GM21423 (cell line): ENCODE measurements at regions not wholly inside any gene's neighbourhood (a gene's known extent, or its start where the extent isn't known, plus 50 kb on each side); places are given as distances from the start of the nearest gene placed in this dataset.

Experiments
- ATAC-seq: cut with Tn5 transposase; IDR thresholded peaks from one replicate; pipeline ENCODE4 v1.9.1; 2021; ENCODE audit warnings: mild to moderate bottlenecking, moderate library complexity; ENCODE audit not compliant: unreplicated experiment

DNA sequence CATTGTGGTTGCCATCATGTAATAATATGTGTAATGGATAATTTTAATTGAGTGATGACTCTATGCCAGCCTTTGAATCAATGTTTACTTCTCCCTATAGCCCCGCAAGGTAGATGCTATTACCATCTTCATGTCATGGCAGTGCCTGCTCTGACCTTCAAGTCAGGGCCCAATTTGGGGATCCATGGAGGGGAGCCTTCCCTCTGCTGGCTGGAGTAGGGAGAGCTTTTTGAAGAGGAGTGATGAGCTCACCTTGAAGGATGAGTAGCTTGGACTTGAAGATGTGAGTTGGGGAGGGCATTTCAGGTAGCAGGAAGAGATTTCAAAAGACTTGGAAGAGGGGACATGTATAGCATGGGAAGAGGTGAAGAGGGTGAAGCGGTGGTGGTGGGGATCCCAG, 189.2 kb downstream of the FOXD2 start:
- ATAC-seq, result no peak

DNA sequence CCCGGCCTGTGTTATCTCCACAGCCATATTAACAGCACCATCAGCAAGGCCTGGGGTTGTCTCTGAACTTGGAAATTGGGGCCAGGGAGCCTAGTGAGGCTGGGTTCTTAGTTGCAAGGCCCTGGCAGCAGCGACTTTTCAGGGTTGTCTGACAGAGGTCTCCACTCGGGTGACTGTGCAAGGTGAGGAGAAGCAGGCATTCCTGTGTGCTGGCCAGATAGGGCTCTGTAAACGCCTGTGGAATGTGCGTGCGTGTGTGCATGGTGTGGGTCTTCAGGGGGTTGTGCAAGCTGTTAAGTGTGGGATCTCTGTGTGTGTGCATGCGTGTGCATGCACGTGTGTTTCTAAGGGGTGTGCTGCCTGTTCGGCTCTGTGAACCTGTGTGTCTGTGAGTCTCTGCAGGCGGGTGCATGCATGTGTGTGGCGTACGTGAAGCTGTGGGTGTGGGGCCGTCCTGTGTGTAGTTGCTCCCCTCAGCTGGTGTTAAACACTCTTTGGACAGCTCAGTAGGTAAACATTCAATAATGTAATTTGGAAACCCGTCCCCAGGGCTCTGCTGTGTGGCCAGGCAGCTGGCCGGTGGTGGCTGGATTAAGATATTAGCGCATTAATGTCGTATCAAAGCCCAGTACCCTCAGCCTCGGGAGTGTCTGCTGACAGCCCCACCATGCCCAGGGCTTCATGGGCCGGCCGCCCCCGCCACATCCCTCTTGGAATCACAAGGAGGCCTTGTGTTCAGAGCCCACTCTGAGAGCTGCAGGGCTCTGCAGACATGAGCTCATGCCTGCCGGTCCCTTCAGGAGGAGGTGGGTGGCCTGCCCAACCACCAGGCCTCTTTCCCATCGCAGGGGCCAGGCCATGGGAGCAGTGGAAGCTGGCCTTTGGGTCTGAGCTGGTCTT, 189.9 kb downstream of the FOXD2 start:
- ATAC-seq, result no peak

DNA sequence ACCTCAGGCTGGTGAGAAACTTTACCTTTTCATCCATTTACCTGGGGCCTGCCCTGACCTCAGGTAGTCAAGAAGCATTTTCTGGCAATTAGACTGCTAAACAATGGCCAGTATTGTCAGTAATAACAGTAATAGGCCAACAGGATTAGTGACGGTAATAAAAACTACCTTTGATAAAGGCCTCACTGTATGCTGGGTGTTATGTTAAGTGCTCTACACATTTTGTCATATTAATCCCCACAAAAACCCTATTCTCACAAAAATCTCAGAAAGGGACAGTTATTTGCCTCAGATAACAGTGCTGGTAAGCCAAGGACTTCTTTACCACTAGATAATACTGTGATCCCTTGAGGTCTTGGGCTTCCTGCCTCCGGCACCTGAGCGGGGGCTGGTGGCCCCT, 191.4 kb downstream of the FOXD2 start:
- no peak for ATAC-seq

DNA sequence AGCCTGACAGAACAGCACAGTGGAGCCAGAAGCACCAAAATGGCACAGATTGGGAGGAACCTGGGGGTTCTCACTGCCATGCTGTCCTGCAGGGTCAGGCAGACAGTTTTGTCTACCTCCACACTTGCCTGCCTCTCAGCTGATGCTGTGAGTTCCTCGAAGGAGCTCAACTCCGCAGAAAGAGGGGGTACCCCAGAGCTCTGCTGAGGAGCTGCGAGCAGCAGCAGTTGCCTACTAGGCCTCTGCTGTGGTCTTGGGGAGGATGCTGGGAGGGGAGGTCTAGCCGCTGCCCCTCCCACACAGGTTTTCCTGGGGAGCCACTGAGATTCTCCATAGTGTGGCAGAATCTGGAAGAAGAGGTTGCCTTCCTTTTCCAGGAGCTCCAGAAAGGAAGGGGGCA, 192.5 kb downstream of the FOXD2 start:
- no peak for ATAC-seq

DNA sequence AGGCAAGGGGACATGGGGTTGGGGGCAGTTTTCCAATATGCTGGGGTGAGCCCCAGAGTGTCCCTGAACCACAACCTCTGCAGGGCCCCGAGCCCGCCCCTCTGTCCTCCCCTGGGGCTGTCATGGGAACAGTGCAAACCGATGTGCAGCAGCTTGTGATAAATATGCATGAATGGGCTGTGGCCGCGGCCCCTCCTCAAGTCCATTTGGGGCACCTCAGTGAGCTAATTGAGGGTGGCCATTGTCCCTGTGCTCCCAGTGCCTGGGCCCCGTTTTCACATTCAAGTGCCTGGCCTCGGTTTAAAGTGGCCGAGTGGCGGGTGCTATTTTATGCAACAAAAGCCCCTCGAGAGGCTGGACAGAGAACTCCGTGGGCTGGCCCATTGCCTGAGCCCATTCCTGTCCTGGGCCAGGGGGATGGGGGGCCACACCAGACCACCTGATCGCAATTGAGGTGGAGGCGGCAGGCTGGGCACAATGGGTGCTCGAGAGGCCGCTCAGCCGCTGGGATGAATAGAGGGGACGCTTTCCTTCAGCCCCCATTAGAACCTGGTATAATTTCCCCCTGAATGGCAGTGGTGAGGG, 193.7 kb downstream of the FOXD2 start:
- no peak for ATAC-seq

DNA sequence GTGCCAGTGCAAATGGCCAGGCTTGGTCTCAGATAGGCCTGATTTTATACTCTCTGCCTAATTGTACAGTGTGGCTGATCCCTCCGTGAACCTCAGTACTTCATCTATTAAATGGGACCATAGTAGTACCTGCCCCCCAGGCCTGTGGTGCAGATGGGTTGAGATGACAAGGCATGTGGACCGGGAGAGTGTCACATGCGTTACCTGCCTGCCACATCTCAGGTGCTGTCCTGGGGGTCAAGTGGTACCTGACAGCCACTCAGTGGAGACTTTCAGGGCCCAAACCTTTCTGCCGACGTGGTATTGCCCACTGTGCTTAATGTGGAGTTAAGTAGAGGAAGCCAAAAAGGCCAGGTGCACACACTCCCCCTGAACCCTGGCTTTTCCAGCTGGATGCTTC, 197.3 kb downstream of the FOXD2 start:
- ATAC-seq, result no peak

DNA sequence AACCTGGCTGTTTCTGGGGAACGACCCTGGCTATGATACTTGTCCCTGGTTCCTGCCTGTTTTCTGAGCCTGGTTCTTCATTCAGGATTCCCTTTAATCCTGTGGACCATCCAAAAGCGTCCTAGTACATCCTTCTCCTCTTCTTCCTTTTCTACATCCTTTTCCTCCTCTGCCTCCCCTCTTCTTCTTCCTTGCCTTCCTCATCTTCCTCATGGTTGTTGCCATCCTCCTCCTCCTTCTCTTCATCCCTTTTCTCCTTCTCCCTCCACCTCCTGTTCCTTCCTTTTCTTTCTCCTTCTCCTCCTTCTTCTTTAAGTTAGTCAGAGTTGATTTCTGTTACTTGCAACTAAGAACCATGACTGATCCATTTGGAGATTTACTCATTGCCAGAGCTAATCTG, 197.8 kb downstream of the FOXD2 start:
- ATAC-seq, result no peak

DNA sequence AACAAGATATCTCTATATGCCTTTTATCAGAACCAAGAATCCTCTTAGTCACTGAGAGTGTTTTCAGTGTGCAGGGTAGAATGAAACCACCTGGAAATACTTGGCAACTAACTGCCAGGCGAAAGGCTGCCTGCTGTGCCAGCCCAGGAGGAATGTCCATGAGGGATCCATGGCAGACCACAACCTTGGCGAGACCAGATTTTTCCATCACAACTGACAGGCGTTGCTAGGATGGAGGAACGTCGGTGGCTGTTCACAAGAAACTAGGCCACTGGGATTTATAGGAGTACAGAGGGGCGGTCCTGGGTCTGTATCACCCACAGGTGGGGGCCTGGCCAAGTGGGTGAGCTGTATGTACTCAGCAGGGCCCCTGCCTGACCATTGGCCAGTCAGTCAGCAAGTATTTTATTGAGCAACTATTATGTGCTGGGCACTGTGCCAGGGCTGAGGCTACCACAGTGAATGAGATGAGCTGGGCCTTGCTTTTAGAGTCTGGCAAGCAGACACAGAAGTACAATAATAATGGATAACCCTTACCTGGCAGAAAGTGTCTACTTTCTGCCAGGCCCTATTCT, 199.4 kb downstream of the FOXD2 start:
- no peak for ATAC-seq

DNA sequence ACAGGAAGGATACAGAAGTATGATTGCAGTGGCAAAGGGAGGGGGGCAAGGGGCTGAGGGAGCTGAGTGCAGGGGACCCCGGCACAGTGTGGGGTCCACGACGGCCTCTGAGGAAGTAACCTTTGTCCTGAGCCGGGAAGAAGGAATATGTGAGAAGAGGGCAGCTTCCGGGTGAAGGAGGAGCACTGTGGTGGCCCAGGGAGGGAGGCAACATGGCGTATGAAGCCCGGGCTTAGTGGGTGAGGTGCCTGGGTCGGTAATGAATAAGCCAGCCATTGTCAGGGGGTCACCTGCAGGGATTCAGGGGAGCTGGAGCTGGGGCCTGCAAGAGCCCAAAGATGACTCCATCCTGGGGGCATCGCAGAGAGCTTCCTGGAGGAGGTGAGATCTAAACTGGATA, 200.4 kb downstream of the FOXD2 start:
- ATAC-seq, result no peak

DNA sequence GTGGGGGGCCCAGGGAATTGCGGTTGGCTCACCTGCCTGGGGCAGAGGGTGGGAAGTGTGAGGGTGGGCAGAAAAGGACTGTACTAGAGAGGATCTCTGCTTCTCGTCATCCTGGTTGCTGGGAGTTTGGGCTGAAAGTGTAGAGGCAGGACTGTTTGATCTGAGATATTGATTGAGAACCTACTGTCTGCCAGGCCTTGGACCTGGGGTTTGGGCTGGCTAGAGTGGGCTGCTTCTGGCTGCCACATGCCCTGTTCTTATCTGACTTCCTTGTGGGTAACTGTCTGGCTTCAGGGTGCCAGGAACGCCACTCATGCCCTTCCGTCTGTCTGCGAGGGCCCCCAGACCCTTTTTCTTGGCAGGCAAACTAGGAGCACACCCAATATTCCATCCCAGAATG, 200.9 kb downstream of the FOXD2 start:
- no peak for ATAC-seq

DNA sequence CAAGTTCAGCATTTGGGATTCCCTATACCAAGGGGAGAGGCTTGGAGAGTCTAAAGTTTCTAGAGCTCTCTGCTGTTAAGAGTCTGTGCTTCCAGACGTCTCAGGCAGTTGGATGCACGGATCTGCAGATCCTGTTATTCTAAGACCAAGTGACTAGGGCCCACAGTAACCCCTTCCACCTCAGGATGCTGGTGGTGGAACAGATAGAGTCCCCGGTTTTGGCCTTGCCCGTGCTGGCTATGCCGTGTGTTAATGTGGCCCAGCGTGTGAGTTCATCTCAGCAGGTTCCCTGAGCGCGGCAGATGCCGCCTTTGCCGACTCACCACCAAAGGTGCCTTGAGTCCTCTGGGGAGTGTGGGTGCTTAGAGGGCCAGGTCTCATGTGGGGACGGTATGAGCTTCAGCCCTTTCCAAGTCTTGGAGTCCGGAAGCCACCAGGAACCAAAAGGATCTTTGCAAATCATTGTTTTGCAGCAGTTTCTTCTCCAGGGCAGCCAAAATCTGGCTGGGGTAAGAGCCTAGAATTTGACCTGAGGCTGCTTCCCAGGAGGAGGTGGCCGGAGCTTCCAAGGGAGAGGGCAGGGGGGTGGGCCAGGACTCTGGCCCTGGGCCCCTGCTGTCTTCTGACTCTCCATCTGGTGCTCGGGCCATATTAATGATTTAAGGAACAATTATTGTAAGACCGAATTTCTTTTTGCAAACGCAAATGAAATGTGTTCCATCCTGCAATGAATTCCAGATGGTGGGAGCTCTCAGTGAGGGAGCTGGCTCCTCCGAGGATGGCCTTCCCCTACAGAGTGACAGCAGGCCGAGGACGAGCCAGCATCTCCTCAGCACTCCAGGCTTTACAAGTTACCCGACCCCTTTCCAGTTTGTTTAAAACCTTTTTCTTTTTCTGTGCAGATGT, 205.7 kb downstream of the FOXD2 start:
- ATAC-seq, result no peak

DNA sequence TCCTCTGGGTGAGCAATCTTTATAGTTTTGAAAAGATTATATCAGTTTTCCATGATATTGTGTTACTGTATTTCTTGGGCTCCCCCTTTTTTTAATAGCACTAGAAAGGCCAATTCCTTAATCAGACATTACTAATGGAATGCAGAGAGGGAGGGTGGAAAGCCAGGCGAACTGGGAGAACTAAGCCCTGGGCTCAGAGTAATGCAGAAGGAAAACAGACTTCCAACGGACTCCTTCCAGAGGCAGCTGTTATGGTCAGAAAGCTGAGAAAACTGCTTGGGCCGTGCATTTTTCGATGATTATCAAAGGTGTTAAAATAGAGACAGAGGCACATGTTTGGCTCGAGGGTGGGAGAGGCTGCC, 206.3 kb downstream of the FOXD2 start:
- no peak for ATAC-seq

DNA sequence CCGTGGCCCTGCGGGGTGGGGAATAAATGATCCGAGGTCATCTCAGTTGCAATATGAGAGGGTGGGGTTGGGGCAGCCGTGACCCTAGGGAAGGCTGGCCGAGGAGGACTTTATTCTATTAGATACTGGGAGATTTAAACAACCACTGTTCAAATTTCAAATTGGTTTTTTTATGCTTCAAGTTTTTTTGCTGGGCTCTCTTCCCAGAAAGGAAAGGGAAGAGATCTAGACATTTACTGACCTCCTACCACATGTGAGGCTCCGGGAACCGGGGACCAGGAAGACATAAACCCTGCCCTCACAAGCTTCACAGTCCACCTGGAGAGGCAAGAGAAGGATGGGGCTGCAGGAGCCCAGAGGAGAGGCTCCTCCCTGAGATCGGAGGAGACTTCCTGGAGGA, 207.3 kb downstream of the FOXD2 start:
- ATAC-seq, result no peak

DNA sequence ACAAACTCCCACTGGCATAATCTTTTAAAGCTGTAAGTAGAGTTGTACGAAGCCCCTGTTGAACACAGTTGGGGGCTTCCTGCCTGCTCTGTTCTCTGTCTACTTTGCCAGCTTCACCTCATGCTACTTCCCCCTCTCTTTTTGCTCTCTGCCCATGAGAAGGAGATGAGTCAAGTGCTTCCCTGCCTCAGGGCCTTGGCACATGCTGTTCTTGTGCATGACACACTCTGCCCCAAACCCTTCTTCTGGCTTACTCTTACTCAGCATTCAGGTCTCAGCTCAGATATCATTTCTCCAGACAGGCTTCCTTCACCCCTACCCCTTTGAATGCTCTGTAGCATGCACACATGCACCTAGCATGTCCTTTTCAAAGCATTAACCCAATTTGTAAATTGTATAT, 208.8 kb downstream of the FOXD2 start:
- ATAC-seq, result no peak

DNA sequence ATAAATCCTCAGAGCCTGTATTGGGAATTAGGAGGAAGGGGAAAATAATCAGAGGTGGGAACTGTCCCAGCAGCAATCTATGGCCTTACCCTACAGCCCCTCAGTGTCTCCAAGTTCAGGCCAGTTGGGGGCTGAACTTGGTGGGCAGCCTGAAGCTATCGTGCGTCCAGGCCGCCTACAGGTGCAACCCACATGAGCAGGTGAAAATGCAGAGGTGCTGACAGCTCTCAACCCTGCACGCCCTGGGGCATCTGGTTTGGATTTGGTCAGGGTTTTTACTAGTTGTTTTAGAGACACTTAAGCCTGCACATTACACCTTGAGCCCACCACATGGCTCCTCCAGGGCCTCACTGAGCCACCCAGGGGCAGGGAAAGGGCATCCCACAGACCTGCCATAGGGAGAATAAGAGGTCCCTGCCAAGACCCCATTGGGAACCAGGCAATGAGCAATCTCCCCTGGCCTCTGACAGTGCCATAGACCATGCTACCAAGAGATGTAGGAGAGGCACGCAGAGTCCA, 209.5 kb downstream of the FOXD2 start:
- ATAC-seq, result no peak

DNA sequence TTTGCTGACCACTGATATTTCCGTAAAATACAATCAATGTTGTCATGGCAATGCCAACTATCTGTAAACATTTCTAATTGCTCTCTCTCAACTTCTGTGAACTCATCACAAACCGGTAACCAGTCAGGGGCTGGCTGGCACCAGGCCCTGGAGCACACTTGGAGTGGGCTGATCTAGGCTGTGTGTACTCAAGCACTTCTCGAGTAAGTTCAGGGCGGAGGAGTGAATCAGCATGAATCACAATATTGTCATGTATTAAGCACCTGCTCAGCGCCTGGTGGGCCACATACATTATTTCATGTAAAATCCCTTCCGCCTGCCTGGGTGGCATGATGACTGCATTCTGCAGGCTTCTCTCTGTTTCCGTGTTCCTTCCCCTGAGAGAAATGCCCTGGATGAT, 212.4 kb downstream of the FOXD2 start:
- ATAC-seq, result no peak

DNA sequence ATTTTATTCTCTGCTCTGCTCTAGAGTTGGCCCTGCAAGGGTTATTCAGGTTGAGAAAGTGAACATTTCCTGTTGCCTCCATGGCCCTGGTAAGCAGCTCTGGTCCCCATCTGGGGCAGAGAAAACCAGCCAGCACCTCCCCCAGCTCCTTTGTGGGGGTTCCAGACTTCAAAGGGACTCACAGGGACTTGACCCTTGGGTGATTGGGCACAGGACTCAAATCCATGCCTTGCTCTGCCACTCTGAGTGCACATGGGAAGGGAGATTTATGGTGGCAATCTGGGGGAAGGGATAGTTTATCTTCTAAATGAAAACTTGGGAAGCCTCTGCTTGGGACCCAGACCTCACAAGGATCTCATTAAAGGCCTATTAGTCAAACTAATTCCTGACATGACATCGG, 212.8 kb downstream of the FOXD2 start:
- ATAC-seq, result no peak

DNA sequence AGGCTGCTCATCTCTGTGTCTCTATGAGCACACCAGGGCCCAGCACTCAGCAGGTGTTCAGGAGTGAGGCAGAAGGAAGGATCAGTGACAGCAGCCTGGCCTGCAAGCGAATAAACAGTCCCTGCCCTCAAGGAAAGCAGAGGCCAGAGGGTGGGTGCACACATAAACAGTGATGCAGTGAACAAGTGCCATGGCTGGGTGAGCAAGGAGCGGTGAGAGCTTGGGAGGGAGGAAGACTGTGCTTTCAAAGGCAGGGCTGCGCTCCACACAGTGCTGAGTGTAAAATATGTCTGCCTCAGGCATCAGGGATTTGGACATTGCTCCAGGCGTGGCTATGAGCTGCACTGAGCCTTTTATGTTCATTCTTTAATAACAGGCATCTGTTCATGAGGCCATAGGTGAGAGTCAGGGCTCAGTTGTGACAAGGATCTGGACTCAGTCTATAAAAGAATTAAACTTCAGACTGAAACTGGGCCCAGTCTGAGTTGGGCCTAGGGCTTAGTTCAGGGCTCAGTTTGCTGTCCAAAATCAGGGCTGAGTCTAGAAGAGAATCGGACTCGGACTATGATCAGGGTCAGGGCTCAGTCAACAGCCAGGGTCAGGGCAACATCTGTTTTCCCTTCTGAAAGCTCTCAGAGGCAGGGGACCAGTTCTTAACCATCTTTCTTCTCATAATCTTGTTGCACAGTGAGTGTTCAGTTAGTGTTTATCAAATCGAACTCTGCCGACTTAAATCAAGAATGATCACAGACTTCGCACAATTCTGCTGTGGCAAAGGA, 213.7 kb downstream of the FOXD2 start:
- ATAC-seq, result no peak

DNA sequence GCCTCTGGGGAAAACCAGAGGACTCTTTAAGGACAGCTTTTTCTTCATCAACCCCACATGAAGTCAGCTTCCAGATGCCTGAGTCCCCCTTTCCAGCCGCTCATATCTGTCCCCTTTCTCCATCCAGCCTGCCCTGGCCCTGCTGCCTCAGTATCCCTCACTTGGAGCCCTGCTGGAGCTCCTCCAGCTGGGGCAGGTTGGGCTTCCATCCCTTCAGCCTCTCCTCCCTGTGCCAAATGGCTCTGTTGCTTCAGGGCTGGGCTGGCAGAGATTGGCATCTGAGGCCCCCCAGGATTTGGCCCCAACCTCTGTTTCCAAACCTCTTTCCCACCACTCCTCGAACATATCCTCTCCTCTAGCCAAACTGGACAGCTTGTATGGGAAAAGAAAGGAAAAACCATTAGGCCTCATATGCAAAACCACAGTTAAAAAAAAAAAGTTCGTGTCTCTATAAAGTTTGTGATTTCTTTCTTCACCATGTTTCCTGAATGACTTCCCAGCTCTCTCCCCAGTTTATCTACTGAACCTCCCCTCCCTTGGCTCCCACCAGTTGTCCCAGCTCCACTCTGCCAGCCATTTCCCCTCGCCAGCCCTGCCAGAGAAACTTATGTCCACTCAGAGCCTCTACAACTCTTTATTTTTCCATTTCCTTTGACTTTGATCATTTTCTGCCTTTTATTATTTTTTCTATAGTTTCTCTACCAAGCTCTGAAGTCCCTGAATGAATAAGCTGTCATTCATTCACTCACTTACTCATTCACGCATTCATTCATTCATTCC, 217.9 kb downstream of the FOXD2 start:
- ATAC-seq, result no peak
